Lung (tissue), 11 donors: ENCODE measurements at regions not wholly inside any gene's neighbourhood (a gene's known extent, or its start where the extent isn't known, plus 50 kb on each side); places are given as distances from the start of the nearest gene placed in this dataset.
A peak's percentile ranks its signal among the peaks of the same experiment; 100 is the strongest.

ENCODE experiments used
- ATAC-seq: fragments of 200-7000 bp; cut with Tn5 transposase; one replicate; pipeline ENCODE4 v1.9.1; 2020; ENCODE audit warnings: moderate number of reproducible peaks; ENCODE audit not compliant: insufficient read depth, low FRiP score
- DNase-seq, 3 donors: peaks; one replicate each; pipeline ENCODE4 v3.0.0-alpha.2; 2013 to 2017
- H3K27ac ChIP-seq, 2 donors: one replicate each; pipeline ENCODE4 v1.5.1; 2013; ENCODE audit warnings: mild to moderate bottlenecking in 2 of 2, moderate library complexity in 2 of 2, control low read depth in 1 of 2, inconsistent platforms in 1 of 2, low read depth in 1 of 2, low read length in 1 of 2
- H3K27me3 ChIP-seq, 3 donors: one replicate each; pipeline ENCODE4 v1.5.1; 2013; ENCODE audit warnings: low read length in 2 of 3; ENCODE audit not compliant: control insufficient read depth in 3 of 3, insufficient read depth in 3 of 3
- H3K36me3 ChIP-seq, 4 donors: one replicate each; pipeline ENCODE4 v1.5.1; 2013; ENCODE audit warnings: low read length in 4 of 4, mild to moderate bottlenecking in 1 of 4, moderate library complexity in 1 of 4; ENCODE audit not compliant: control insufficient read depth in 4 of 4, insufficient read depth in 4 of 4
- H3K4me1 ChIP-seq, 5 donors: one replicate each; pipeline ENCODE4 v1.5.1; 2013; ENCODE audit warnings: low read length in 5 of 5, mild to moderate bottlenecking in 2 of 5, moderate library complexity in 1 of 5; ENCODE audit not compliant: control insufficient read depth in 5 of 5, insufficient read depth in 5 of 5
- H3K4me3 ChIP-seq: one replicate; pipeline ENCODE4 v1.5.1; 2013; ENCODE audit warnings: mild to moderate bottlenecking, control low read depth, moderate library complexity
- H3K9ac ChIP-seq, 2 donors: one replicate each; pipeline ENCODE4 v1.5.1; 2013; ENCODE audit warnings: low read length in 2 of 2, control low read depth in 1 of 2; ENCODE audit not compliant: insufficient read depth in 1 of 2
- H3K9me3 ChIP-seq, 4 donors: one replicate each; pipeline ENCODE4 v1.5.1; 2013; ENCODE audit warnings: low read length in 3 of 4, mild to moderate bottlenecking in 1 of 4, moderate library complexity in 1 of 4; ENCODE audit not compliant: control insufficient read depth in 4 of 4, insufficient read depth in 3 of 4
- WGBS, 2 donors: extraction: QIAGEN DNeasy Blood & Tissue Kit; methylation state at CpG; one replicate each; pipeline ENCODE4 v1.1.7; 2013; 5-methylcytosine and 5-hydroxymethylcytosine counted together
- TF ChIP-seq, protein P1 (sequence below): IDR thresholded peaks from 2 replicates; pipeline ENCODE4 v1.5.1; 2012; ENCODE audit warnings: mild to moderate bottlenecking; ENCODE audit errors: control extremely low read depth, extremely low read depth
- donor health status: control.
- donor health status: control.
- donor health status: Bipolar disorder and iron deficiency.
- donor health status: healthy.
- donor health status: DM: yes; HTN: yes; CAD: no.

DNA sequence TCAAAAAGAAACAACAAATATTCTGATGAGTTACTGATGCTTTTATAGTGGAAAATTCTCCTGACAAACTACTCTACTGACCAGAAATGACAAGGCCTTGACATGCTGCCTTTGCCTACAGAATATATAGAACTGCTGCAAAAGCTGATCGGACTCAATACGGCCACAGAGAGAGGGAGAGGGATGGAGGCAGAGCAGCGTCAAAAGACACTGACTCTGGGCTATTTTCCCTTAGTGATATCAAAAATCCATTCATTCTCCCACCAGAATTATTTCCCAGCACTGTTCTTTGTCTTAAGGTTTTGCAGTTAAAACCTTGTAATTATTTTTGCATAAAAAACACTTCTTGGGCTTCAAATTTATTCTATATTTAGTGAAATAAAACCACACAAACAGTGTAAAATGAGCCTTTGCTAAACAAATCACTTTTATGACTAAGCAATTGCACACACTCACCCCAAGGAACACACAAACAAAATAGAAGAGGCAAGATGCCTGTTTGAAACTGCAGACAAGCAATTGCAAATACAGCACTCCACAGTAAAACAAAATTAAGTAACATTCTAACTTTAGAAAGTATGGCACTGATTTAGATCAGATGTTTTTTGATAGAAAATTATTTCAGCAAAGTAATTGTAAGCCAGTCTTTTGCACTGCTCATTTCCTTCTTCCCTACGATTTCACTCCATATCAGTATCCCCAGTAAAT is 1036.4 kb downstream of the ADGRL2 start:
- H3K9ac ChIP-seq = no peak overlapping the region
- H3K27me3 ChIP-seq = no peaks in the 10 kb centered on the region
- peaks cover 0 to 3% (median under 1%) of the 10 kb centered on the region in 4 donors for H3K9me3 ChIP-seq
- peaks cover 0 to 12% (median 8%) of the 10 kb centered on the region in 5 donors for H3K4me1 ChIP-seq
- H3K27ac ChIP-seq = no peak overlapping the region
- no peak for ATAC-seq
- TF ChIP-seq, protein P1, sequence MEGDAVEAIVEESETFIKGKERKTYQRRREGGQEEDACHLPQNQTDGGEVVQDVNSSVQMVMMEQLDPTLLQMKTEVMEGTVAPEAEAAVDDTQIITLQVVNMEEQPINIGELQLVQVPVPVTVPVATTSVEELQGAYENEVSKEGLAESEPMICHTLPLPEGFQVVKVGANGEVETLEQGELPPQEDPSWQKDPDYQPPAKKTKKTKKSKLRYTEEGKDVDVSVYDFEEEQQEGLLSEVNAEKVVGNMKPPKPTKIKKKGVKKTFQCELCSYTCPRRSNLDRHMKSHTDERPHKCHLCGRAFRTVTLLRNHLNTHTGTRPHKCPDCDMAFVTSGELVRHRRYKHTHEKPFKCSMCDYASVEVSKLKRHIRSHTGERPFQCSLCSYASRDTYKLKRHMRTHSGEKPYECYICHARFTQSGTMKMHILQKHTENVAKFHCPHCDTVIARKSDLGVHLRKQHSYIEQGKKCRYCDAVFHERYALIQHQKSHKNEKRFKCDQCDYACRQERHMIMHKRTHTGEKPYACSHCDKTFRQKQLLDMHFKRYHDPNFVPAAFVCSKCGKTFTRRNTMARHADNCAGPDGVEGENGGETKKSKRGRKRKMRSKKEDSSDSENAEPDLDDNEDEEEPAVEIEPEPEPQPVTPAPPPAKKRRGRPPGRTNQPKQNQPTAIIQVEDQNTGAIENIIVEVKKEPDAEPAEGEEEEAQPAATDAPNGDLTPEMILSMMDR = no peak
- no peak overlapping the region for H3K4me3 ChIP-seq
- 81 to 82% methylated on average over 4 of the region's 4 CpGs for WGBS, 2 donors
- no peaks in the 10 kb centered on the region for H3K36me3 ChIP-seq
- DNase-seq = no peak

DNA sequence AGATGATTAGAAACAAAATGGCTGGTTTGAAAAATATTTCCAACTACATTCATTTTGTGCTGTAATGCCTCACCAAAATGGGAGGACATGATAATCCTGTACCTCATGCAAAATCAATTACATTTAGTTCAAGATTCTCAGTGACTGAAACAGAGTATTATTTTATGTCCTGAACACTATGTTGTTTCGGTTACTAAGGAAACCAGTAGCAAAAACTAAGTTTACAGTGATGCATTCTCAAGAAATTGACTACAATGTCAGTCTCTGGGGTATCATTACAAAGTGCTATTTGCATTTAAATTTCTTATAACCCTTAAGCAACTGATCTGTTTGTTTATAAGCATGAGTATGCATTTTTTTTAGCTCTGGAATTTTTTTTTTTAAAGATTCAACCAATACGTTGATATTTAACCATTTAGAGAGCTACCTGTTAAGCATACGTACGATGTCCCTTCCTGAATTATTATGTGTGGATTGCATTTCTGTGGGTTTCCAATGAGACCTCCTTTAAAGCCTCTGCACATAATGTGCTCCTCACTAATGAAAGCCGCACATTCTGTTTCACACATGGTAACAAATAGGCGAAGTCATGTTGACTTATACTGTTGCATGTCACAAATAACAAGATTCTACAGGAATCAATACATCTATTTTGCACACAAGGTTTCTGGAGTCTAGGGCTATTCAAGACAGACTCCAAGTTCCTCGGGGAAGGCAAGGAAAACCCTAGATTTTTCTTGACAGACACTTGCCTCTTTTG is 1035.7 kb downstream of the ADGRL2 start:
- H3K4me1 ChIP-seq = peaks cover 0 to 12% (median 8%) of the 10 kb centered on the region in 5 donors
- TF ChIP-seq, protein P1 = no peak
- no peaks in the 10 kb centered on the region for H3K27me3 ChIP-seq
- no peak overlapping the region for H3K9ac ChIP-seq
- H3K9me3 ChIP-seq = peaks cover 0 to 3% (median under 1%) of the 10 kb centered on the region in 4 donors
- H3K36me3 ChIP-seq = no peaks in the 10 kb centered on the region
- peak in 2 of 3 donors; percentile 30 to 35 for DNase-seq
- ATAC-seq = no peak
- 90 to 91% methylated on average over 7 of the region's 7 CpGs for WGBS, 2 donors
- H3K4me3 ChIP-seq = no peak overlapping the region
- no peak overlapping the region for H3K27ac ChIP-seq

DNA sequence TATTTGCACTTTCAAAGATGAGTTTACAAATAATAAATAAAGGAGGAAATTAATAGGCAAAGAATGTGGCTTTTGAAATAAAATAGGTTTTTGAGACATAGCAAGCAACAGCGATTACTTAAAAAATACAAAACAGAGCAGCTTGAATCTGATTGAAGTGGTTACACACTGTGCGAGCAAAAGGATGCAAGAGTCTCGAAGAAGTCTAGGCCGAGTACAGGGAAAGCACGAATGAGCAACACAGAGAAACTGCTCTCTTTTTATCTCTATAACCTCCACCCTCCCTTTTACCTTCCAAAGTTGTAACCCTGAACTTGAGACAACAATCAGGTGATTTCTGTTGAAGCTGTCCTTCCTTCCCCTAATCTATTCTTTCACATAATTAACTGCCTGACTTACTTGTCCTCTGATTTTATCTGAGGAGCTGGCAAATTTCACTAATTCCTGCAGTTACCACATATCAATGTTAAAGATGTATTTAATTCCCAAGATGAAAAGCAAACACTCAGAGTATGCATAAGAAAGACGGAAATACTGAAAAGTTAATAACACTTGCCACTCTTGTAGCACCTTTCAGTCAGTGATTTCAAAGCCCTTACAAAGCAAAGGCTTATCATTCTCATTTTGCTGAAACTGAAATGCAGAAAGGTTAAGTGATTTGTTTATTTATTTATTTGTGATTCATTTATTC is 1030.1 kb downstream of the ADGRL2 start:
- ATAC-seq = no peak
- WGBS, 2 donors = 68 to 86% methylated on average over 6 of the region's 6 CpGs

More for the DNA sequence above, 1030.1 kb downstream of the ADGRL2 start:
- Histone ChIP-seq H3K4me3 (no peak overlapping the region), H3K9ac (no peak overlapping the region), H3K4me1 (peaks cover 0 to 8% (median 0%) of the 10 kb centered on the region in 5 donors), H3K36me3 (no peaks in the 10 kb centered on the region), H3K9me3 (peaks cover 0 to 3% (median under 1%) of the 10 kb centered on the region in 4 donors), H3K27me3 (no peaks in the 10 kb centered on the region), H3K27ac (no peak overlapping the region)
- DNase-seq = no peak
- TF ChIP-seq, protein P1 = no peak
